Erythroblast (primary cell): ENCODE measurements at regions not wholly inside any gene's neighbourhood (a gene's known extent, or its start where the extent isn't known, plus 50 kb on each side); places are given as distances from the start of the nearest gene placed in this dataset.

Experiments used
- DNase-seq, 2 experiments: peaks; one replicate each; lab custom pipeline; 2025; lab: John Stamatoyannopoulos, UW
- GATA1 ChIP-seq: IDR thresholded peaks from 2 replicates; pipeline ENCODE4 v1.6.1; 2011; ENCODE audit warnings: low read depth, mild to moderate bottlenecking, control low read depth, low read length, moderate library complexity
- POLR2A ChIP-seq: IDR thresholded peaks from 2 replicates; pipeline ENCODE4 v1.6.1; 2011; ENCODE audit warnings: mild to moderate bottlenecking, low read length

- DNase-seq = no peak
- TF ChIP-seq GATA1 (no peak), POLR2A (no peak)
Observed at GRCh38 chr2:137729305-137729704, 235.0 kb upstream of the HNMT start.

- DNase-seq = no peak
- TF ChIP-seq POLR2A (no peak), GATA1 (no peak)
Observed at GRCh38 chr2:137737559-137737958, 226.7 kb upstream of the HNMT start.

DNA sequence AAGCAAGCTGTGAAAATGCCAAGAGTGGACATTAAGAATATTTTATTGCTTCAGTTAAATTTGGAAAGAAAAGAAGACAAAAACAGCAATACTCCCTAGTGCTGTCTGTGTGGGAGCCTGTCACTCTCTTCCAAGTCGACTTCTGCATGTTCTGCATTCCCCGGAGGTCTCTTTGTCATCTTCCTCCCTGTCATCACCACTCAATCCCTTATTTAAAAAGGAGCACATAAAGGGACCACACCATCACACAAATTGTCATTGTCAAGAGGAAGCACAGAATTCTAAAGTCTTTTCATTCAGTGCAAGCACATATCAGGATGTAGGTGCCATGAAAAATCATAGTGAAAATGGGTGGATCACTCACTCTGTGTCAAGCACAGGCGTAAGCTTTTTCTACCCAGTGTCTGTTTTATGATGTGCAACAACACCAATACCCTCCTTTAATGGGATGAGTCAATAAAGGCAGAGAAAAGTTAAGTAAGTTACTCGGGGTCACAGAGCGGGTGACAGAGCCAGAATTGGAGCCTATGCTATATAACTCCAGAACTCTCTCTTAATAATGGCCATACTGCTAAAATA lies 222.4 kb upstream of the HNMT start:
- no peak for TF ChIP-seq GATA1
- TF ChIP-seq POLR2A = no peak
- DNase-seq = no peak

DNA sequence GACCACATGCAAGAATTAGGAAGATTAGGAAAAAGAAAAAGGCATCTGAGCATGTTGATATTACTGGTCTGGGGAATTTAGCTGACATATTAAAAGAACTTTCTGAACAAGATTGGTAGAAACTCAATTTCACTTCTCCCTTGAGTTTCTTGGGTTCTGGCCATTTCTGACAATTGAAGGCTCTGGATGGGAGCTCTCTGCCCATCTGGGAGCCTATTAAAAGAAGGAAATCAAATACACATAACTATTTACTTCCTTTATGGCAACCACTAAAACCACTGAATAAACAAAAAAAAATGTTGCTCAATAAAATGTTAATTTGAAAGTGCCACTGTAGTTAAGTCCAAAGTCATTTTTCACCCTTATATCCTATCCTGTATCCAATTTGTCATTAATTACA lies 216.8 kb upstream of the HNMT start:
- TF ChIP-seq GATA1 (no peak), POLR2A (no peak)

DNA sequence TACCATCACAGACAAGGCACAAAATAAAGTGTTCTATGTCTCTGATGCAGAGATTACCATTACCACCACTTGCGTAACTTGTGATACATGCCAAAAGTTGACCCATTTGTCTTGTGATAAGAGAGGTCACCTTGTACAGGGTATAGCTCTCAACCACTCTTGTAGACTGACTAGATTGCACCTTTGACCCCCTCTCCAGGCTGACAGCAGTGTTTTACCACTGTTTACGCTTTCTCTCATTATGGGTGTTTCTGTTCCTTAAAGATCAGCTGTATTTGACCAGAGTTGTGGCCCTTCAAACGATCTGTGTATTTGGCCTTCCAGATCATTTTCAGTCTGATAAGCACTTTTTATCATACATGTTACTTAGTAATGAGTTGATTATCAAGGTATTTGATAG lies 215.7 kb upstream of the HNMT start:
- no peak for DNase-seq
- TF ChIP-seq GATA1 (no peak), POLR2A (no peak)

More for the DNA sequence above, 216.8 kb upstream of the HNMT start:
- DNase-seq = no peak

DNA sequence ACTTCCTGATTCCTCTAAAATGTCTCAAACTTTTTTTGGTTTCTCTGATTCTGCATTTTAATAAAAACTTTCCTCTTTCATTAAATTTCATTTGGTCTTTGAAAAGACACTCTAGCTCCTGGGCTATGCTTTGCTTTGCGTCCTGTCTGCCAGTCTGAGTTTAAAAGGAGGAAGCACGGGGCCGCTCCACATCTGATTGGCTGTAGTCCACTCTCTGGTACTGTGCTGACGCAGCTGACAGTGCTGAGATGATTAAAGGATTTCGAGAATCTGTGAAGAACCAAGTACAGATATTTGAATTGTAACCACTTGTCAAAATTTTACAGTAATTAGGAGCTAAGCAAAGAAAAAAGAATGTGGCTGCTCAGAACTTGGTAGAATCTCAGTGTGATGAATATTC lies 199.6 kb upstream of the HNMT start:
- no peak for DNase-seq
- TF ChIP-seq POLR2A (no peak), GATA1 (no peak)

- DNase-seq = no peak
- TF ChIP-seq POLR2A = no peak
- TF ChIP-seq GATA1 = no peak
Observed at GRCh38 chr2:137769406-137769805, 194.9 kb upstream of the HNMT start.

DNA sequence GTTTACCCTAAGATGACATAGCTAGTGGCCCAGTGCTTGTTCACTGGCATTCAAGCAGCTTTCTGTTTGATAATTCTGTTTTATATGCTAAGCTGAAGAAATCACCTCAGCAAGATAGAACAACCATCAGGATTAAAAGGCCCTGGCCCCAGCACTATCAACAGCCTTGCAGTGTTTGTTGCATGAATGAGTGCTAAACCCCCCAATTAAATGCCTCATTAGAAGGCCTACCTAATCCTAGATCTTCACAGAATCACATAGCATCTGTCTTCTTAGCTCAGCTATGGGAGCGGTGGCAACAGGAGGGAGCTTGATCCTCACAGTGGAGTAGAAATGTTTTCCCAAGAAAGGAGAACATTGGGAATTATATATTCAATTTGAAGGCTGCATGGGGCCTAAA lies 194.1 kb upstream of the HNMT start:
- DNase-seq = no peak

GRCh38 chr2:137771064-137771463 lies 193.2 kb upstream of the HNMT start:
- TF ChIP-seq POLR2A (no peak), GATA1 (no peak)
- DNase-seq = no peak

More for the DNA sequence above, 194.1 kb upstream of the HNMT start:
- TF ChIP-seq GATA1 = no peak

GRCh38 chr2:137772451-137772850 lies 191.8 kb upstream of the HNMT start:
- no peak for TF ChIP-seq POLR2A
- no peak for TF ChIP-seq GATA1
- DNase-seq = no peak

GRCh38 chr2:137775529-137775928 lies 188.7 kb upstream of the HNMT start:
- TF ChIP-seq GATA1 = no peak
- TF ChIP-seq POLR2A = no peak
- DNase-seq = no peak

DNA sequence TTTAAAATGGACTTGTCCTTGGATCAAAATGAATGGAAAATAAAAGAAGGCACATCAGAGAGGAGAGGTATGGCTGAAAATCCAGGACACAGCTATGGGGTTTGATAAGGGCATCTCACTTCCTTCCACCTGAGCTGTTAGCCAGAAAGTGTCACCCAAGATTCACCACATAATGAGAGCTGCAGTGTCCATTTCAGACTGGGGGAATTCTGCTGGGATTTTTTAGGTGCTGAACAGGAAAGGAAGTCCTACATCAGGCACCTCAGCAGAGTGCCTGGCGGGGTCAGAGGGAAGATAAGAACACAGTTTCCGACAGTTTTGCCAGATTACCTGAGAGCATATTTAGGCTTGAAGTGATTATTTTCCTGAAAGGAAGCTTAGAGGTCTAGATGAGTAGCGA lies 187.6 kb upstream of the HNMT start:
- TF ChIP-seq POLR2A (no peak), GATA1 (no peak)
- DNase-seq = no peak

- no peak for TF ChIP-seq GATA1
- no peak for TF ChIP-seq POLR2A
- DNase-seq = no peak
Observed at GRCh38 chr2:137797641-137798040, 166.6 kb upstream of the HNMT start.

- TF ChIP-seq GATA1 (no peak), POLR2A (no peak)
- peak in 1 of 2 experiments; percentile 36 for DNase-seq
Observed at GRCh38 chr2:137799600-137799999, 164.7 kb upstream of the HNMT start.

DNA sequence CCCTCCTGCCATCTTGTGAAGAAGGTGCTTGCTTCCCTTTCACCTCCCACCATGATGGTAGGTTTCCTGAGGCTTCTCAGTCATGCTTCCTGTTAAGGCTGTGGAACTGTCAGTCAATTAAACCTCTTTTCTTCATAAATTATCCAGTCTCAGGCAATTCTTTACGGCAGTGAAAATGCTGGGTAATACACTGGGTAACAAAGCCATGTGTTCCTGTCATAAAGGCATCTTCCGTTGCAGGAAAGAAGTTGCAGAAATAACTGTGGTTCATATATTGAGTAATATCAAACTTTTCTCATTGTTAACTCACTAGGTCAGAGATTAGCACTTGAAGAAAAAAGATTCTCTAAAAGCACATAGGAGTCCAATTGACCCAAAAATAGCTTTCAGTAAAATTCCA lies 163.9 kb upstream of the HNMT start:
- no peak for DNase-seq
- TF ChIP-seq GATA1 = no peak
- no peak for TF ChIP-seq POLR2A
